Hematopoietic multipotent progenitor cell treated with erythropoietin and hydrocortisone succinate and interleukin-3 and kit ligand, for 8 days (in vitro differentiated cells): ENCODE measurements at regions not wholly inside any gene's neighbourhood (a gene's known extent, or its start where the extent isn't known, plus 50 kb on each side); places are given as distances from the start of the nearest gene placed in this dataset.
A peak's percentile ranks its signal among the peaks of the same experiment; 100 is the strongest.

Experiments
- DNase-seq: peaks from one replicate; pipeline ENCODE4 v3.0.0-alpha.2; 2015

DNA sequence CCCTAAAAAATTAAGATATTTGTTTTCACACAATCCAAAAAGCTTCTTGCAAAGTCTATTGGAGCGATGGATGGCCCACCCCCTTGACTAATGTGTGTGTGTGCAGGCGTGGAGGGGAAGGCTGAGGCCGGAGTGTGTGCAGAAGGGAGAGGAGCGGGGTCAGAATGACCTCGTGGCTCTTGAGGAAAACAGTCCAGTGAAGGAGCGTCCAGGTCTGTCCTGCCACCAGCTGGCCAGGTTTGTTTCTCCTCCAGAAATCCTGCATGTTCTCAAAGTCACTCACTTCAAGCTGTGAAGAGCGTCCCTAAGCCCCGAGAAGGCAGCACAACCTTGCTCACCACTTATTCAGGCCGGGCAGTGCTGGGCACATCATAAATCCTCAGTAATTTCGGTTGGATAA, 69.5 kb upstream of the SSX2IP start:
- no peak for DNase-seq

GRCh38 chr1:84758968-84759491, 68.8 kb upstream of the SSX2IP start:
- no peak for DNase-seq

DNA sequence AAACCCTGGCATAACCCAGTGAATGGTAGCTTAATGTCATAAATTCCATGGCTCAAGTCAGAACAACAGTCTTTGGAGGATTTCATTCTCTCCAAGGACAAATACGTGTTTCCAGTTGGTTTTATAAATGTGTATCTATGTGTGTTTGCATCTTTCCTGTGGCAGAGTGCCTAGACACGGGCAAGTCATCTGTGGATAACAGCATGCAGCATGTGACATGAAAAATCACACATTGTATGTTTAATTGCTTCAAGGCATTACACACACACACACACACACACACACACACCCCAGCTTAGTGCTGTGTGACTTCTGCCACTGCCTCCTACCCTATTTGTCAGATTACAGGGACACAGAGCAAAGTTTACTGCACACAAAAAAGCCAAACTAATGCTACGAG, 68.2 kb upstream of the SSX2IP start:
- DNase-seq, result no peak

GRCh38 chr1:84757301-84757700, 67.0 kb upstream of the SSX2IP start:
- DNase-seq, result no peak

GRCh38 chr1:84756455-84757082, 66.3 kb upstream of the SSX2IP start:
- DNase-seq, result no peak

- no peak for DNase-seq
These were observed 65.7 kb upstream of the SSX2IP start for GRCh38 chr1:84756001-84756400.

DNA sequence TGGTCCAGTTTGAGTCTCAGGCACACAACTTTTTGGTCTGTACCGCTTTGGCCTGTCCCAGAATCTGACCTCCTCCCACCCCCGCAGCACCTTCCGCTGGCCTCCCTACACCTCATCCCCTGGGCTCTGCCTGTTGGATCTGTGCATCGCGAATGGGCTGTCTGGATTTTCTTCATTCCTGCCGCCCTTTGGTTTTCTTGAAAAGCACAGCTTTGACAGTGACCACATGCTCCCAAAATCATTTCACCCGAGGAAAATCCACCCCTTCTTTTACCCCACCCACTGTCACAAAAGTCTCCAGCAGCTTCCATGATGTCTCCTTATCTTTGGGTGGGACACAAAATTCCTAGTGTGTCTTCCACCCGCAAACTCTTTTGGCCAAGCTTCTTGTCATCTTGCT, 65.0 kb upstream of the SSX2IP start:
- DNase-seq, result no peak

DNA sequence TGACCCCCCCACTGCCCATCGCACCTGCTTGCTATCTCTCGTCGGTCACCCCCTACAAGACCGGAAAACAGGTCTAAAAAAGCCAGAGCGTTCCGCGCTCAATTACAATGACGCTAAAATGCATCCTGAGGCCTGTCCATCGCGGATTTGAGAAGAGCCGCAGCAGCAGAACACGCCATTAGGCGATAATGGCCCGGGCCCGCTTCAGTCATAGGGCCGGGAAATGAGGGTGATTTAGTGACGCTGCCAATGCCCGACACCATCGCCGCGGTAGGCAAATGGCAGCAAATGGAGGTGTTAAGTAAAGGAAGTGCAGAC, 64.1 kb upstream of the SSX2IP start:
- DNase-seq, result no peak

GRCh38 chr1:84753516-84754385, 63.5 kb upstream of the SSX2IP start:
- DNase-seq, result peak; percentile 69

DNA sequence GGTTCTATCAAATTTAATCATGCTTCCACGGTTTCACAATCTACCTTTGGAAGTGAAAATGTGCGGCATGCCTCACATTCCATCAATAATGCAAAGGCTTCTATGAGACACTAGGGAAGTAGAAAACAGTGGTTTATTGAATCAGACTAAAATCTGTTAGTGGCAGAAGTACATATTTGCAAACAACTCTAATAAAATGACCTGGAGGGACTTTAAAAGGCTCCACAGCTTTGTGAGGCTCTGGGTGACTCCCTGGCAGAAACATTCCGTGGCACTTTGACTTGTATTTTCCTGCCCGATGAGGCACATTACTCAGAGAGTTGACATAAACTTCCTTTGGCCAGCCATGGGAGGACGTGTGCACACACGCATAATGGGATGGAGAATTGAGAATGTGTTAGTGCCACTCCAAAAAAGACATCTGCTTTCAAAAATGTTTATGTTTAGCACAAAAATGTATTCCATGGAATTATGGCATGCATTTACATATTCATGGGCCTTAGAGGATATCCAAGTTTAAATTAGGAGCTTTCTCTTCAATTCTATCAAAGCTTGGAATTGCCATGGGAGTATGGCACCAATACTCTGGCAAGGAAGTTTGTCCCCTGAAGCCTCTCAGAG, 60.0 kb upstream of the SSX2IP start:
- no peak for DNase-seq

DNA sequence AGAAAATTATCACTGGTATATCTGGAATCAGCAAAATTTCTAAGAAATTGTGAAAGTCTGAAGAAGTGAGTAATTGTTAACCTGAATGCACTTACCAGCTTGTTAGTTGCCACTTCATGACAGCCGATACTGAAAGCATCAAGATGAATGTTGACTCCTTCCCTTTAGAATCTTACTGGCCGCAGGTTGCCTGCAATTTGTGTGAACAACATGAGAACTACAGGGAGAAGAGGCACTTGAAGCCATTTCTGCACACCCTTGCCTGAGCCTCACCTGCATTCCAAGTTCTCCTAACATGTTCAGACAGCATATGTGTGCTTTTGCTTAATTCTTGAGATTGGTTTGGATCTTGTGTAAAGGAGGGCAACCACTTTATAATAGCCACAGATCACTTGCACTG, 59.2 kb upstream of the SSX2IP start:
- no peak for DNase-seq

- no peak for DNase-seq
These were observed 58.1 kb upstream of the SSX2IP start for GRCh38 chr1:84748364-84748763.

DNA sequence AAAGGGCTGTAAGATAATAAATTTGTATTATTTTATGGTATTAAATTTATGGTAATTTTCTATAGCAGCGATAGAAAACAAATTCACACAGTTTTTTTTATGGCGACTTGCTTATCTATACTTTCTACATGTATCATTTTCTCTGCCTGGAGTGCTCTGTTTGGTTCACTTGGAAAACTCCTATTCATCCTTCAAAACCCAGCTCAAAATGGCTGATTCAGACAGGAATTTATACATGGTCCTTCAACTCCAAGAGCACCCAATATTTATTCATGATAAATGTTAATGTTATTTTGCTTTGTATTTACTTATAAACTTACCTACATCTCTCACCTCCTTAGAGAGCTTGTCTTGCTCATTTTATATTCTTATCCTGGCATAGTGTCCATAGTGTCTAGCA, 55.6 kb upstream of the SSX2IP start:
- DNase-seq, result no peak

DNA sequence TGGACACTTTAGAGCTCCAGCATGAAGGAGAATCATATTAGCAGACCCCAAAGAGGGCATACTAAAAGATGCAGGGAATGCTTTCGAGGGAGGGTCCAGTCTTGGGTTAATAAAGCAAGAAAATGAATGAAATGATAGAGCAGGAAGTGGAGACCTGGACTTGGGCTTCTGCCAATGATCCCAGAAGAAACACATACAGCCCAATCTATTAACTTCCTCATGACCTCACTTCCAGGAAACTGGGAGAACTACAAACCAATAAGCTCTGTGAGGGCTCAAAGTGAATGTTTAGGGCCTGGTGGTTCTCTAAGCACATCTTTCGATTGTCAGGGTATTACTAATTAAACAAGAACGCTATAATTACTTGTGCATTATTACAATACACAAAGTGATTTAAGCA, 53.6 kb upstream of the SSX2IP start:
- DNase-seq, result no peak

GRCh38 chr1:84742653-84743052, 52.4 kb upstream of the SSX2IP start:
- no peak for DNase-seq

GRCh38 chr1:84740050-84740714, 49.9 kb upstream of the SSX2IP start:
- no peak for DNase-seq
